Spleen (tissue), 7 donors: ENCODE measurements at regions not wholly inside any gene's neighbourhood (a gene's known extent, or its start where the extent isn't known, plus 50 kb on each side); places are given as distances from the start of the nearest gene placed in this dataset.
"Not testable (repeated sequence)": the region's sequence is repeated elsewhere in the genome, so short reads cannot be mapped to it uniquely, and the experiment has no call there.

Experiments
- CTCF ChIP-seq, 11 experiments: fragments of 200-600 bp in 7 of 11; fragments of 450-650 bp in 4 of 11; sonication (generic) in 4 of 11; IDR thresholded peaks in 8 of 11; conservative IDR thresholded peaks in 3 of 11; 1 replicate in 7 of 11; 2 replicates in 4 of 11; pipeline versions ENCODE4 v1.4.0 to v1.8.0; 2016 to 2021; ENCODE audit warnings: antibody characterized with exemption in 11 of 11, inconsistent platforms in 4 of 11, mild to moderate bottlenecking in 1 of 11
- POLR2A ChIP-seq, 3 donors: fragments of 450-650 bp; IDR thresholded peaks; one replicate each; pipeline ENCODE4 v1.5.1; 2017; ENCODE audit warnings: antibody characterized with exemption in 3 of 3, mild to moderate bottlenecking in 1 of 3
- donor health status: DM: no; HTN: no; CAD: no; lungs with moderate emphysema.
- donor health status: DM: no; HTN: no; CAD: no.
- donor health status: DM: no; HTN: no; CAD: no.

- not testable (repeated sequence) for TF ChIP-seq POLR2A (IDR thresholded peaks at IDR 0.05); CTCF (IDR thresholded peaks at IDR 0.05 in 8 of 11, conservative IDR thresholded peaks at IDR 0.05 in 3 of 11)
Measured at GRCh38 chr2:58691041-58691440, 449.9 kb upstream of the FANCL start.
